ENCODE measurements at regions not wholly inside any gene's neighbourhood (a gene's known extent, or its start where the extent isn't known, plus 50 kb on each side); places are given as distances from the start of the nearest gene placed in this dataset.

DNA sequence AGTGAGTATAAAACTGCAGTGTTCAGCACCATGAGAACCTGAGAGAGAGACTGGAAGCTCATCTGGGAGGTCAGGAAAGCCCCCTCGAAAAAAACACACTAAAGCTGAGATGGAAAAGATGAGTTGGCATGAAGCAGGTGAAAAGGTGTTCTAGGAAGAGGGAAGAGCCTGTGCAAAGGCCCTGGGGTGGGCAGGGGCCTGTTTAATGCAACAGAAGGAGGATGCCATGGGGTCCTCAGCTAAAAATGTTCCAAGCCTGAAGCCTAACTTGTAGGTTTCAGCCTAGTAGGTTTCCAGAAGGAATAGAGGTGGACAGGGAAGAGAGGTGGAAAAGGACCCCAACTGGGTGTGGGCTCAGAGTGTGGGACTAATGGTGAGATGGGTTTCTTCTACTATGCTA lies 242.3 kb upstream of the ZFHX3 start:
- DNase-seq (ENCODE audit: low read depth in 1 of 2, low spot score in 2 of 2): no peak
- ChIA-PET CTCF (ENCODE audit: partially characterized antibody) (interaction anchor here (1.1 to 1.2 kb wide), 2 partner anchors 22 to 99 kb away, joined by 3 read pairs; no protein-coding TSS in a partner anchor), POLR2A (ENCODE audit: partially characterized antibody) (no interaction called here)
- H3K4me2 ChIP-seq (ENCODE audit: insufficient read depth in 1 of 2, low read depth in 2 of 2, low read length in 2 of 2): no peak overlapping the region
- TF ChIP-seq EZH2 (IDR thresholded peaks at IDR 0.05; ENCODE audit: low read depth, low read length, severe bottlenecking) (no peak), TEAD4 (IDR thresholded peaks at IDR 0.05; ENCODE audit: low read depth, low read length) (no peak), RBBP5 (IDR thresholded peaks at IDR 0.05; ENCODE audit: borderline replicate concordance, low read depth, low read length) (no peak), CEBPB (IDR thresholded peaks at IDR 0.05; ENCODE audit: low read depth, low read length) (no peak), EGR1 (IDR thresholded peaks at IDR 0.05; ENCODE audit: borderline replicate concordance, low read depth, low read length) (no peak), KDM5A (IDR thresholded peaks at IDR 0.05; ENCODE audit: low read length) (no peak), PHF8 (conservative IDR thresholded peaks at IDR 0.05; ENCODE audit: low read depth, low read length) (no peak), SRF (IDR thresholded peaks at IDR 0.05; ENCODE audit: low read depth, low read length) (no peak), SIX5 (IDR thresholded peaks at IDR 0.05; ENCODE audit: low read depth, low read length) (no peak), HDAC6 (IDR thresholded peaks at IDR 0.05; ENCODE audit: low read depth, low read length) (no peak)
- TF ChIP-seq, protein P1, sequence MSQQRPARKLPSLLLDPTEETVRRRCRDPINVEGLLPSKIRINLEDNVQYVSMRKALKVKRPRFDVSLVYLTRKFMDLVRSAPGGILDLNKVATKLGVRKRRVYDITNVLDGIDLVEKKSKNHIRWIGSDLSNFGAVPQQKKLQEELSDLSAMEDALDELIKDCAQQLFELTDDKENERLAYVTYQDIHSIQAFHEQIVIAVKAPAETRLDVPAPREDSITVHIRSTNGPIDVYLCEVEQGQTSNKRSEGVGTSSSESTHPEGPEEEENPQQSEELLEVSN (IDR thresholded peaks at IDR 0.05): no peak
- TF ChIP-seq, protein P2, sequence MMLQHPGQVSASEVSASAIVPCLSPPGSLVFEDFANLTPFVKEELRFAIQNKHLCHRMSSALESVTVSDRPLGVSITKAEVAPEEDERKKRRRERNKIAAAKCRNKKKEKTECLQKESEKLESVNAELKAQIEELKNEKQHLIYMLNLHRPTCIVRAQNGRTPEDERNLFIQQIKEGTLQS (IDR thresholded peaks at IDR 0.05; ENCODE audit: insufficient read depth, low read depth, low read length): no peak
- H3K27ac ChIP-seq (ENCODE audit: low read depth, low read length): no peak overlapping the region
- no peak overlapping the region for H2BK20ac ChIP-seq (ENCODE audit: low read length)
- H2AK5ac ChIP-seq (ENCODE audit: low read depth, low read length): no peak overlapping the region
- no peak overlapping the region for H3K4ac ChIP-seq (replicated peaks; ENCODE audit: insufficient read length, low read depth, low read length)
- no peak overlapping the region for H3K4me3 ChIP-seq (ENCODE audit: extremely low read depth in 1 of 4, insufficient read depth in 2 of 4, low read depth in 3 of 4, low read length in 4 of 4)
- H3K9ac ChIP-seq (replicated peaks in 1 of 4; ENCODE audit: extremely low read depth in 1 of 4, low read depth in 3 of 4, low read length in 3 of 4): no peak overlapping the region
- H3K18ac ChIP-seq (ENCODE audit: extremely low read depth, low read length): no peak overlapping the region
- H4K8ac ChIP-seq (ENCODE audit: extremely low read depth, insufficient read depth, low read length): no peak overlapping the region
- no peak overlapping the region for H3K14ac ChIP-seq (ENCODE audit: insufficient read length)
- H4K5ac ChIP-seq (ENCODE audit: insufficient read length, low read depth, low read length): no peak overlapping the region
- no peak overlapping the region for H3K23ac ChIP-seq (ENCODE audit: insufficient read length)
- no peak overlapping the region for H4K91ac ChIP-seq (replicated peaks; ENCODE audit: insufficient read length, low read length)
- H2BK12ac ChIP-seq (ENCODE audit: low read depth, low read length): no peak overlapping the region
- no peaks in the 10 kb centered on the region for H3K79me2 ChIP-seq (ENCODE audit: control insufficient read depth in 1 of 2, insufficient read depth in 2 of 2, low read length in 2 of 2)
- no peak overlapping the region for H2BK5ac ChIP-seq (ENCODE audit: low read depth, low read length)
- no peak overlapping the region for H2AFZ ChIP-seq (ENCODE audit: low read length)
- H3K27me3 ChIP-seq (replicated peaks in 1 of 4; ENCODE audit: control insufficient read depth in 3 of 4, extremely low read depth in 1 of 4, insufficient read depth in 3 of 4, low read length in 3 of 4): no peaks in the 10 kb centered on the region
- H4K20me1 ChIP-seq (replicated peaks in 1 of 2; ENCODE audit: control insufficient read depth in 1 of 2, insufficient read depth in 2 of 2, low read length in 2 of 2): peaks cover 0 to 7% of the 10 kb centered on the region in 2 experiments
- peaks cover 14% of the 10 kb centered on the region; the same call in 1 of the 2 replicates for H3K23me2 ChIP-seq (ENCODE audit: low read depth, low read length)
- 89% methylated on average over 1 of the region's 1 CpG; no CpG with 5 or more reads in 1 of the 2 experiments for WGBS, 2 experiments (ENCODE audit: extremely low coverage in 1 of 2, insufficient coverage in 1 of 2, insufficient read length in 1 of 2, insufficient replicate concordance in 2 of 2, low coverage in 1 of 2, low lambda C conversion rate in 2 of 2, missing lambda C conversion rate in 1 of 2)
- no peak overlapping the region for H2BK15ac ChIP-seq (ENCODE audit: low read length)
- no peaks in the 10 kb centered on the region for H3K36me3 ChIP-seq (ENCODE audit: control insufficient read depth in 2 of 4, insufficient read depth in 4 of 4, low read length in 3 of 4)
- no peaks in the 10 kb centered on the region; a peak in 2 of 7 replicates for H3K4me1 ChIP-seq (replicated peaks in 1 of 4; ENCODE audit: control insufficient read depth in 3 of 4, insufficient read depth in 4 of 4, low read length in 3 of 4)
- no peak overlapping the region for H2BK120ac ChIP-seq (replicated peaks; ENCODE audit: low read depth, low read length)
- FAIRE-seq: no peak
- H3K79me1 ChIP-seq (ENCODE audit: low read depth, low read length): no peaks in the 10 kb centered on the region
- no peaks in the 10 kb centered on the region for H3K9me3 ChIP-seq (ENCODE audit: insufficient read depth in 2 of 2, low read depth in 1 of 2, low read length in 1 of 2)
- no peak overlapping the region for H3K56ac ChIP-seq (replicated peaks; ENCODE audit: insufficient read length, low read depth, low read length)

Data from H1 (cell line).